ENCODE measurements at regions not wholly inside any gene's neighbourhood (a gene's known extent, or its start where the extent isn't known, plus 50 kb on each side); places are given as distances from the start of the nearest gene placed in this dataset.

GRCh38 chr1:5617546-5617945 is 374.7 kb downstream of the NPHP4 start:
- TF ChIP-seq ARNT (IDR thresholded peaks at IDR 0.05) = no peak
- no peak for TF ChIP-seq LEF1 (IDR thresholded peaks at IDR 0.05; ENCODE audit: borderline replicate concordance)
- no peak for TF ChIP-seq ZNF384 (IDR thresholded peaks at IDR 0.05)
- no peak for TF ChIP-seq BHLHE40 (IDR thresholded peaks at IDR 0.05; ENCODE audit: borderline replicate concordance)
- no peak for TF ChIP-seq FOXA1 (IDR thresholded peaks at IDR 0.05)
- TF ChIP-seq CTBP1 (IDR thresholded peaks at IDR 0.05; ENCODE audit: borderline replicate concordance) = no peak
- TF ChIP-seq PKNOX1 (IDR thresholded peaks at IDR 0.05) = no peak
- TF ChIP-seq TARDBP (IDR thresholded peaks at IDR 0.05) = no peak

Measured in HEK293T (cell line).